CD14-positive monocyte (primary cell): ENCODE measurements at regions not wholly inside any gene's neighbourhood (a gene's known extent, or its start where the extent isn't known, plus 50 kb on each side); places are given as distances from the start of the nearest gene placed in this dataset.

Experiments
- DNase-seq, 3 donors: peaks; one replicate each; pipeline ENCODE4 v3.0.0-alpha.2; 2011 to 2022
- H2AFZ ChIP-seq: 2 replicates; pipeline ENCODE4 v1.6.0; 2012; ENCODE audit warnings: mild to moderate bottlenecking, low read depth, low read length, inconsistent platforms; ENCODE audit not compliant: insufficient read depth, poor library complexity, severe bottlenecking
- H3K27ac ChIP-seq, 2 donors: 1 replicate in 1 of 2; 2 replicates in 1 of 2; pipeline ENCODE4 v1.5.1; 2012 to 2013; ENCODE audit warnings: low read length in 2 of 2, control low read depth in 1 of 2, inconsistent platforms in 1 of 2, low read depth in 1 of 2, mild to moderate bottlenecking in 1 of 2
- H3K27me3 ChIP-seq, 2 donors: one replicate each; pipeline versions ENCODE4 v1.6.0 to v1.6.1; 2011 to 2013; ENCODE audit warnings: low read length in 2 of 2; ENCODE audit not compliant: control insufficient read depth in 2 of 2, insufficient read depth in 2 of 2
- H3K36me3 ChIP-seq, 2 donors: replicated peaks in 1 of 2; 1 replicate in 1 of 2; 2 replicates in 1 of 2; pipeline versions ENCODE4 v1.5.1 to v1.6.1; 2012 to 2013; ENCODE audit warnings: low read length in 2 of 2, control low read depth in 1 of 2, inconsistent platforms in 1 of 2, mild to moderate bottlenecking in 1 of 2; ENCODE audit not compliant: insufficient read depth in 2 of 2, control insufficient read depth in 1 of 2
- H3K4me1 ChIP-seq, 2 donors: 1 replicate in 1 of 2; 2 replicates in 1 of 2; pipeline versions ENCODE4 v1.5.1 to v1.6.1; 2012 to 2013; ENCODE audit warnings: low read length in 2 of 2, control low read depth in 1 of 2, inconsistent platforms in 1 of 2, mild to moderate bottlenecking in 1 of 2, moderate library complexity in 1 of 2; ENCODE audit not compliant: insufficient read depth in 2 of 2, control insufficient read depth in 1 of 2
- H3K4me2 ChIP-seq: replicated peaks from 2 replicates; pipeline ENCODE3; 2012; ENCODE audit warnings: low read length, moderate library complexity, mild to moderate bottlenecking; ENCODE audit not compliant: poor library complexity, severe bottlenecking; ENCODE audit errors: extremely low read depth
- H3K4me3 ChIP-seq, 3 experiments: fragments of 200-600 bp in 1 of 3; sonication (generic) in 1 of 3; replicated peaks in 1 of 3; 1 replicate in 2 of 3; 2 replicates in 1 of 3; pipeline ENCODE4 v1.5.1; 2011 to 2013; ENCODE audit warnings: low read length in 3 of 3, mild to moderate bottlenecking in 3 of 3, control low read depth in 2 of 3, low read depth in 2 of 3, inconsistent platforms in 1 of 3, moderate library complexity in 1 of 3
- H3K79me2 ChIP-seq: 2 replicates; pipeline ENCODE4 v1.6.0; 2012; ENCODE audit warnings: mild to moderate bottlenecking, control low read depth, inconsistent platforms, low read length, moderate library complexity; ENCODE audit not compliant: insufficient read depth
- H3K9ac ChIP-seq: 2 replicates; pipeline ENCODE4 v1.6.0; 2017; ENCODE audit warnings: low read length, mild to moderate bottlenecking; ENCODE audit not compliant: insufficient read depth, poor library complexity, severe bottlenecking
- H3K9me3 ChIP-seq, 2 donors: replicated peaks in 1 of 2; 1 replicate in 1 of 2; 2 replicates in 1 of 2; pipeline versions ENCODE4 v1.5.1 to v1.6.1; 2012 to 2013; ENCODE audit warnings: low read length in 2 of 2, control low read depth in 1 of 2; ENCODE audit not compliant: control insufficient read depth in 1 of 2, insufficient read depth in 1 of 2
- H4K20me1 ChIP-seq: 2 replicates; pipeline ENCODE4 v1.6.0; 2012; ENCODE audit warnings: mild to moderate bottlenecking, low read length, control low read depth, moderate library complexity; ENCODE audit not compliant: insufficient read depth
- H3K27ac Mint-ChIP-seq, 7 donors: one replicate each; pipeline ENCODE4 v1.8.0; 2020; ENCODE audit warnings: mild to moderate bottlenecking in 7 of 7, mixed read lengths in 7 of 7, moderate library complexity in 6 of 7, inconsistent platforms in 2 of 7
- H3K27me3 Mint-ChIP-seq, 3 donors: one replicate each; pipeline ENCODE4 v1.8.0; 2021 to 2022; ENCODE audit warnings: low read depth in 3 of 3, mild to moderate bottlenecking in 3 of 3, mixed read lengths in 3 of 3, moderate library complexity in 3 of 3, inconsistent platforms in 1 of 3
- H3K36me3 Mint-ChIP-seq, 2 donors: one replicate each; pipeline ENCODE4 v1.8.0; 2020; ENCODE audit warnings: mixed read lengths in 2 of 2, inconsistent platforms in 1 of 2, mild to moderate bottlenecking in 1 of 2
- H3K4me1 Mint-ChIP-seq: one replicate; pipeline ENCODE4 v1.8.0; 2020; ENCODE audit warnings: mild to moderate bottlenecking, mixed read lengths
- H3K4me3 Mint-ChIP-seq, 2 donors: one replicate each; pipeline ENCODE4 v1.8.0; 2020; ENCODE audit warnings: mild to moderate bottlenecking in 2 of 2, mixed read lengths in 2 of 2, moderate library complexity in 1 of 2
- H3K9me3 Mint-ChIP-seq, 7 donors: one replicate each; pipeline ENCODE4 v1.8.0; 2020 to 2022; ENCODE audit warnings: mixed read lengths in 7 of 7, mild to moderate bottlenecking in 6 of 7, moderate library complexity in 6 of 7, inconsistent platforms in 2 of 7
- CTCF ChIP-seq: fragments of 200-600 bp; IDR thresholded peaks from one replicate; pipeline ENCODE4 v1.8.0; 2022; ENCODE audit warnings: antibody characterized with exemption, mild to moderate bottlenecking
- WGBS: methylation state at CpG from one replicate; pipeline ENCODE4 v1.1.5; 2013; ENCODE audit warnings: missing lambda C conversion rate; ENCODE audit not compliant: insufficient coverage; 5-methylcytosine and 5-hydroxymethylcytosine counted together
- intact Hi-C, 2 donors: fragments of 100-400 bp; cut with micrococcal nuclease; formaldehyde crosslinking; loops; one replicate each; pipeline versions ENCODE4 v1.15.0 to v1.15.1; 2023

GRCh38 chr17:68807998-68808772, 147.0 kb downstream of the ABCA8 start:
- TF ChIP-seq CTCF = no peak
- peaks cover 7% of the 10 kb centered on the region for H3K4me1 Mint-ChIP-seq
- peaks cover 0 to 2% (median 0%) of the 10 kb centered on the region in 3 donors for H3K27me3 Mint-ChIP-seq
- Histone ChIP-seq H3K9me3 (peaks cover 0 to 5% of the 10 kb centered on the region in 2 donors), H3K27ac (no peak overlapping the region), H3K36me3 (no peaks in the 10 kb centered on the region), H3K4me2 (no peak overlapping the region), H3K79me2 (no peaks in the 10 kb centered on the region), H3K9ac (no peak overlapping the region), H4K20me1 (no peaks in the 10 kb centered on the region), H3K4me1 (peaks cover 0 to 3% of the 10 kb centered on the region in 2 donors), H2AFZ (no peak overlapping the region), H3K27me3 (no peaks in the 10 kb centered on the region), H3K4me3 (no peak overlapping the region)
- peaks cover 0 to 1% of the 10 kb centered on the region in 2 donors for H3K36me3 Mint-ChIP-seq
- intact Hi-C loops = no loop called here
- WGBS = 97% methylated on average over 2 of the region's 2 CpGs
- no peak for DNase-seq
- no peak overlapping the region for H3K27ac Mint-ChIP-seq
- H3K4me3 Mint-ChIP-seq = no peak overlapping the region
- H3K9me3 Mint-ChIP-seq = peaks cover 2 to 10% (median 5%) of the 10 kb centered on the region in 7 donors

- 100% methylated on average over 1 of the region's 1 CpG for WGBS
- no peaks in the 10 kb centered on the region for H3K9me3 ChIP-seq
- no peak for DNase-seq
- no peak overlapping the region for H3K4me3 ChIP-seq
- H3K36me3 Mint-ChIP-seq = no peaks in the 10 kb centered on the region
- H4K20me1 ChIP-seq = no peaks in the 10 kb centered on the region
- peaks cover 0 to 2% (median 0%) of the 10 kb centered on the region in 3 donors for H3K27me3 Mint-ChIP-seq
- H3K9me3 Mint-ChIP-seq = peaks cover 0 to 3% (median 0%) of the 10 kb centered on the region in 7 donors
- no peak for TF ChIP-seq CTCF
- H3K27me3 ChIP-seq = no peaks in the 10 kb centered on the region
- H3K4me2 ChIP-seq = no peak overlapping the region
- no peaks in the 10 kb centered on the region for H3K4me1 ChIP-seq
- no peaks in the 10 kb centered on the region for H3K79me2 ChIP-seq
- H3K4me3 Mint-ChIP-seq = no peak overlapping the region
- intact Hi-C loops = no loop called here
- no peak overlapping the region for H2AFZ ChIP-seq
- H3K27ac ChIP-seq = no peak overlapping the region
- H3K4me1 Mint-ChIP-seq = no peaks in the 10 kb centered on the region
- no peak overlapping the region for H3K9ac ChIP-seq
- H3K36me3 ChIP-seq = no peaks in the 10 kb centered on the region
- no peak overlapping the region for H3K27ac Mint-ChIP-seq
Measured at GRCh38 chr17:68805609-68806008, 149.6 kb downstream of the ABCA8 start.
